HUES48 (cell line): ENCODE measurements at regions not wholly inside any gene's neighbourhood (a gene's known extent, or its start where the extent isn't known, plus 50 kb on each side); places are given as distances from the start of the nearest gene placed in this dataset.

Experiments used
- H3K27ac ChIP-seq: one replicate; pipeline ENCODE4 v1.7.0; 2013; ENCODE audit warnings: low read depth, low read length, inconsistent platforms
- H3K27me3 ChIP-seq: 2 replicates; pipeline ENCODE4 v1.6.1; 2013; ENCODE audit warnings: mild to moderate bottlenecking, low read length; ENCODE audit not compliant: control insufficient read depth, insufficient read depth
- H3K36me3 ChIP-seq: 2 replicates; pipeline ENCODE4 v1.6.1; 2013; ENCODE audit warnings: low read length; ENCODE audit not compliant: control insufficient read depth, insufficient read depth
- H3K4me1 ChIP-seq: 2 replicates; pipeline ENCODE4 v1.6.1; 2013; ENCODE audit warnings: mild to moderate bottlenecking, low read length; ENCODE audit not compliant: control insufficient read depth, insufficient read depth
- H3K4me3 ChIP-seq: 2 replicates; pipeline ENCODE4 v1.5.1; 2013; ENCODE audit warnings: mild to moderate bottlenecking, low read depth, low read length
- H3K9ac ChIP-seq: 2 replicates; pipeline ENCODE4 v1.6.1; 2013; ENCODE audit warnings: mild to moderate bottlenecking, low read depth, low read length, moderate library complexity
- H3K9me3 ChIP-seq: 2 replicates; pipeline ENCODE4 v1.6.1; 2013; ENCODE audit warnings: low read length; ENCODE audit not compliant: control insufficient read depth, insufficient read depth

DNA sequence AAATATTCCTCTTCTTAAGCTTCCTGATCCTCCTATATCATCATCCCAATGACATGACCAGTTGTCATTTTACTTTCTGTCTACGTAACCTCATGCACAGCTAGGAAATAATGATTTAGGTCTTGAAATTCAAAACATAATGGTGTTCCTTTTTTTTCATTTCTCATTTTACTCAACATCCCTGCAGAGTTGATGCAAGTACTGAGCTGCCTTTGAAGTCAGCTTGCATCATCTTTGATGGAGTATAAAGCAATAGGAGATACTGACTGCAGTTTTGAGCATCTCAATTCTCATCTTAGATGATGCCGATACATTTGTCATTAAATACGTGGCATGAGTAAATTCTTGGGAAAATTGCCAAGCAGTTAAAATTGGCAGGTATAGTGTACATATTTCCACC is 346.1 kb downstream of the ZIC1 start:
- H3K36me3 ChIP-seq: no peaks in the 10 kb centered on the region
- H3K9ac ChIP-seq: no peak overlapping the region
- H3K9me3 ChIP-seq: no peaks in the 10 kb centered on the region
- no peak overlapping the region for H3K4me3 ChIP-seq
- H3K27ac ChIP-seq: no peak overlapping the region
- no peaks in the 10 kb centered on the region for H3K27me3 ChIP-seq
- no peaks in the 10 kb centered on the region for H3K4me1 ChIP-seq

DNA sequence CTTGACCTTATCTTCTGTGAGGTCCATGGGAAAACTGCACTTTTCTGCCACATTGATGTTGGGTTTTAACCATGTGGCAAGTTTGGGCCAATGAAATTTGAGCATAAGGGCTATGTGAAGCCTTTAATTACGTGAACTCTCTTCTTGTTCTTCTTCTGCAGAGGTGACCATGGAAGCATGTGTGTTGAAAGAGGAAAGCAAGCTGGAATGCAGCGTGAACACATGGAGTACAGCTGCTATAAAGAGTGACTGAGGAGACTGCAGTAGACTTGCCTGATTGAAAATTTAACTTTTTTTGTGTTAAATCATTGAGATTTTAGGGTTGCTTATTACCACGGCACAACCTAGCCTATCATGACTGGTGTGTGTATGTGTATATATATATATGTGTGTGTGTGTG is 347.3 kb downstream of the ZIC1 start:
- Histone ChIP-seq H3K27me3 (no peaks in the 10 kb centered on the region), H3K9me3 (no peaks in the 10 kb centered on the region), H3K4me3 (no peak overlapping the region), H3K36me3 (no peaks in the 10 kb centered on the region), H3K9ac (no peak overlapping the region), H3K4me1 (no peaks in the 10 kb centered on the region), H3K27ac (no peak overlapping the region)

DNA sequence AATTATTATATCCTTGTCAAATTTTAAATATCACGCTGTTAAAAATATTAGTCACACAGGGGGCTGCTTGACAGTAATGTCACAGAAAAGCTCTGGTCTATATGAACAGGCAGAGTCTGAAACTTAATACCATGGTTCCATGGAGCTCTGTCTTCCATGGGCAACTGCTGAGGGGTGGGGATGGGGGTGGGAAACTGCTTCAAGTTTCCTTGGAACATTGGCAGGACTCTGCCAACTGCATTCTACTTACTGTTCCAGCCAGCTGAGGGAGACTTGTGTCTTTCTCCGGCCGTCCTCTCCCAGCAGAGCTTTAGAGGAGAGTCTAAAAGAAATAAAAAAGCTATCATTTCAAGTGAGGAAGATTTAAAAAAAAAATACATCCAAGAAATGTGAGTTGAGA is 348.7 kb downstream of the ZIC1 start:
- Histone ChIP-seq H3K9me3 (no peaks in the 10 kb centered on the region), H3K4me1 (no peaks in the 10 kb centered on the region), H3K36me3 (no peaks in the 10 kb centered on the region), H3K9ac (no peak overlapping the region), H3K27me3 (no peaks in the 10 kb centered on the region), H3K27ac (no peak overlapping the region), H3K4me3 (no peak overlapping the region)

DNA sequence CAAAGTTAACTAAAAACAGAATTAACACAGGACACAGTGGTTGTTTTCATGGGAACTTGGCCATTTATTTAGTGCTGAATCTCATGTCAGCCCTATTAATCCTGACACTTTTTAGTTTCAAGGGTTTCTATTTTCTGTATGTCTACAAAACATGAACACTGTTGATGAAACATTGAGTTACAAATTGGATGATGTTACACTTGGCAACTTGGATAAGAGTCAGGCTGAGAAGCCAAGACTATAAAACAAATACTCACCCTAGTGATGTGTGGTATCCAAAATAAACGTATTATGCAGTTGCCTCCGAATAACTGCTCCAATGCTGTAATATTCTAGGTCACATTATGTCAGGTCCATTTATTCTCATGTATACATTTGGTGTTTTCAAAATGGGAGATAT is 349.6 kb downstream of the ZIC1 start:
- Histone ChIP-seq H3K9me3 (no peaks in the 10 kb centered on the region), H3K9ac (no peak overlapping the region), H3K27ac (no peak overlapping the region), H3K36me3 (no peaks in the 10 kb centered on the region), H3K4me3 (no peak overlapping the region), H3K27me3 (no peaks in the 10 kb centered on the region), H3K4me1 (no peaks in the 10 kb centered on the region)

DNA sequence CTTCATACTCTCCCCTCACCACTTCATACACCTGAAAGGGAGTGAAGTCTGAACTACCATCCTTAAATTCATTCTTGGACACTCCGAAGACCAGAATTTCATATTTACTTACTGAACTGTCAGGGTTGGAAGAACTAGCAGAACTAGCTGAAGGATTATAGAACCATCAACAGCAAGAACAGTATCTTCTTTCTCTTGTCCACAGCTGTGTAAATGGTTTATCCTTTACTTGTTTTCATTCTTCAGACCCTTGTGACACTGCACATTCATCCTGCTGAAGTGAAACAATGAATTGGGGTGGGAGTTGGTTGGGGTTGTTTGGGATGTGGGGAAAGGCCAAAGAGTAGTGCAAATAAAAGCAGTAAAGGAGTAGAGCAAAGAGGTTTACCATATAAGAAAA is 350.9 kb downstream of the ZIC1 start:
- Histone ChIP-seq H3K36me3 (no peaks in the 10 kb centered on the region), H3K27me3 (no peaks in the 10 kb centered on the region), H3K27ac (no peak overlapping the region), H3K9me3 (no peaks in the 10 kb centered on the region), H3K4me1 (no peaks in the 10 kb centered on the region), H3K9ac (no peak overlapping the region), H3K4me3 (no peak overlapping the region)

DNA sequence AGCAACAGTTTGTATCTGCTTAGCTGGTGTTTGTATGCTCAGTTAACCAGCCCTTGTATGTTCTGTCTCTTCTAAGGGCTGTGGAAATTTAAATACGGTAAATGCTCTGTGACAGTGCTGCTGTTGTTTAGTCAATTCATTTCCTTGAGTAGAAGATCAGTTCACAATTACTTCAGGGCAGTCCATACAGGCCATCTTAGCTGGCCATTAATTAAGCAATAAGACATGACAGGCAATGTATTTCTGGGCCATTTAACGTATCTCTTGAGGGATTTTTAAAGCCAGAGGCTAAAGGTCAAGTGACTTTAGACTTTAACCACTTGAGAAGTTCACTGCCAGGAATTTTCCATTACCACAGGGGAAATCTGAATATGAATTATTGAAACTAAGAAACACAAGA is 351.8 kb downstream of the ZIC1 start:
- H3K36me3 ChIP-seq: no peaks in the 10 kb centered on the region
- H3K4me3 ChIP-seq: no peak overlapping the region
- no peak overlapping the region for H3K27ac ChIP-seq
- no peaks in the 10 kb centered on the region for H3K4me1 ChIP-seq
- no peak overlapping the region for H3K9ac ChIP-seq
- no peaks in the 10 kb centered on the region for H3K9me3 ChIP-seq
- no peaks in the 10 kb centered on the region for H3K27me3 ChIP-seq

DNA sequence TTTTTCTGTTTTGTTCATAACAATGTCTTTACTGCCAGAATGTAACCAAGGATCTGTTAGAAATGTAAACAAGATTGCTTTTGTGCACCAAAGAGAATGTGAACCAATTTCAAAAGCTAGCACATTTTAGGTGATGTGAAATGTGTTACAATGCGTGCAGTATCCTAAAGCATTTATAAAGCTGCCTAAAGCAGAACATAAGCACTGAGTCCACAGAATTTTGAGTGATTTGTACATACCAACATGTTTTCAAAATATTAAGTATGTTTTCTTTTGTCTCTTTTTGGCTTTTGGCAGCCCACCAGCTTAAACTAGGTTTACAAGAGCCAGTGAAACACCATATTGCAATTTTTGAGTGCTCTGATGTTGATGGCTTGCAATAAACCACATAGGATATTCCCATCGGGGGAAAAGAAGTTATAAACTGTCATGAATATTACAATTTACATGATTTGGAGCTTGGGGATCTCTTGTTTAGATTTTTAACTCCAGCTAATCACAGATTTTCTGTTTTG is 364.0 kb downstream of the ZIC1 start:
- no peaks in the 10 kb centered on the region for H3K9me3 ChIP-seq
- no peak overlapping the region for H3K27ac ChIP-seq
- H3K9ac ChIP-seq: no peak overlapping the region
- no peaks in the 10 kb centered on the region for H3K4me1 ChIP-seq
- H3K36me3 ChIP-seq: no peaks in the 10 kb centered on the region
- H3K27me3 ChIP-seq: no peaks in the 10 kb centered on the region
- H3K4me3 ChIP-seq: no peak overlapping the region

DNA sequence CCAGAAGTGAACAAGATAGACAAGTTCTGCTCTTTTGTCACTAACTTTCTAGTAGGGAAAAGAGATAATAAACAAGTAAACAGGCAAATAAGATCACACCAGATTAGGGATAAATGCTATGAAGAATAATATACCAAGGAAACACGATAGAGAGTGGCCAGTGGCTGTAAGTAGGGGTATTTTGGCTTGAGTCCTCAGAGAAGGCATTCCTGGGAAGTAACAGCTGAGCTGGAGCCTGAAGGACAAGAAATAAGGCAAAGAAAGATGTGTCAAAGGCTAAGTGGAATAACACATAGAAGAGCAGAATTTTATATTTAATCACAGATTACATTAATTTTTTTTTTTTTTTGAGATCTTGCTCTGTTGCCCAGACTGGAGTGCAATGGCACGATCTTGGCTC is 366.2 kb downstream of the ZIC1 start:
- Histone ChIP-seq H3K36me3 (no peaks in the 10 kb centered on the region), H3K27me3 (no peaks in the 10 kb centered on the region), H3K4me3 (no peak overlapping the region), H3K9me3 (no peaks in the 10 kb centered on the region), H3K4me1 (no peaks in the 10 kb centered on the region), H3K9ac (no peak overlapping the region), H3K27ac (no peak overlapping the region)

DNA sequence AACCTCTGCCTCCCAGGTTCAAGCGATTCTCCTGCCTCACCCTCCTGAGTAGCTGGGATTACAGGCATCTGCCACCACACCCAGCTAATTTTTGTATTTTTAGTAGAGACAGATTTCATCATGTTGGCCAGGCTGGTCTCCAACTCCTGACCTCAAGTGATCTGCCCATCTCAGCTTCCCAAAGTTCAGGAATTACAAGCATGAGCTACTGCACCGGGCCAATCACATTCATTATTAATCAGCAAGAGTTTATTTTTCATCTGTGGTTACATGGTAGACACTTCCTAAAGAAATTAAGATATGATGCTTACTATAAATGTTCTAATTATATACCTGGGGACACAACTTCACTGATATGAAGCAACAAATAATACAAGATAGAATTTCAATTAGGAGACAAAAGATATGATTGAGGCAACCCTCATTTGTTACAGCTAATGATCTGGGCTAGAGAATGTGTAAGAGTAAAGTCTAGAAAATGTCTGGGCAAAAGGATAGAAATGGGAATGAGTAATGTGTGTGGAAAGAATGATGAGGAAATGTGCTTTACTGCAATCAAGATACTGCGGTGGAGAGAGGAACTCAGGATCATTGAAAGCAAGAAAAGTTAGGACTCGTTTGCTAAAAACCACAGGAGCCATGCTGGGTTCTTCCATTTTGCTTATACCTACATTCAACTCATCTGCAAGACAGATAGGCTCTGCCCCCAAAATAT is 366.8 kb downstream of the ZIC1 start:
- Histone ChIP-seq H3K4me1 (no peaks in the 10 kb centered on the region), H3K36me3 (no peaks in the 10 kb centered on the region), H3K9ac (no peak overlapping the region), H3K4me3 (no peak overlapping the region), H3K27ac (no peak overlapping the region), H3K9me3 (no peaks in the 10 kb centered on the region), H3K27me3 (no peaks in the 10 kb centered on the region)

DNA sequence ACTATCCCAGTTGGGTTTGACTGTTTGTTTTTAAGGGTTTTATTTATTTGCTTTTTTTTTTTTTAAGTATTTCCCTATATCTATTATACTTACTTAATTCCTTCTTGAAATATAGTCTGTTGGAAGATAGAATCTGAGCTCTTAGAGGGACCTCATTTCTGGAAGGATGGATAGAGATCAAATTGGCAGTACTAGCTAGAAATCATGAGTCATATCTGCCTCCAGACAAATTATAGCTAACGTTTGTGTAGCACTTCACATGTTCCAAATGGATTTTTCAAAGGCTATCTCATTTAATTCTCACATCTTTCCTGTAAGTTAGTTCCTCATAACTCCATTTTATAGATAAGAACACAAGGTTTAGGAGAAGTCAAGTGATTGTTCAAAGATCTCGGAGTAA is 384.7 kb downstream of the ZIC1 start:
- no peaks in the 10 kb centered on the region for H3K4me1 ChIP-seq
- H3K9ac ChIP-seq: no peak overlapping the region
- no peaks in the 10 kb centered on the region for H3K9me3 ChIP-seq
- no peaks in the 10 kb centered on the region for H3K36me3 ChIP-seq
- no peak overlapping the region for H3K4me3 ChIP-seq
- H3K27me3 ChIP-seq: no peaks in the 10 kb centered on the region
- no peak overlapping the region for H3K27ac ChIP-seq

DNA sequence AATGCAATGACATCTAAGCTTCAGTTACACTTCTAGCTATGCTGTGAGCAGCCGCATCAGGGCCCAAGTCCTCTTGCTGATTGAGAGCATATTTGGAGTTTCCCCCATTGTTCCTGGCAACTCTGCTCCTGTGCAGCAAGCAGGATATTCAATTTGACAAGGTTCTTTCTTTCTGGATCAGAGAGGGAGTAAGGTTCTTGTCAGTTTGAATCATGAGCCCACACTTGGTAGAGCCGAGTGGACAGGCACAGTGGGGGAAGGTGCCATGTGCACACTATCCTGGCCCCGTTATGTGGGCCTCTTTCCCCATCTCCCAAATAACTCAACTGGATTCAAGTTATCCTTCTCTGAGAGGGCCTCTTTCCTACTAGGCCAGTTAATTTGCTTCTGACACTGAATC is 385.4 kb downstream of the ZIC1 start:
- no peak overlapping the region for H3K27ac ChIP-seq
- H3K4me1 ChIP-seq: no peaks in the 10 kb centered on the region
- no peaks in the 10 kb centered on the region for H3K9me3 ChIP-seq
- H3K27me3 ChIP-seq: no peaks in the 10 kb centered on the region
- no peak overlapping the region for H3K9ac ChIP-seq
- no peaks in the 10 kb centered on the region for H3K36me3 ChIP-seq
- H3K4me3 ChIP-seq: no peak overlapping the region
